Head of caudate nucleus (tissue), 42 donors: ENCODE measurements at regions not wholly inside any gene's neighbourhood (a gene's known extent, or its start where the extent isn't known, plus 50 kb on each side); places are given as distances from the start of the nearest gene placed in this dataset.

Experiments used
- DNase-seq, 42 donors: peaks; one replicate each; pipeline versions ENCODE4 v3.0.0 to v3.0.0-alpha.2; 2020 to 2021; ENCODE audit warnings: mixed read lengths in 7 of 42
- intact Hi-C: fragments of 100-400 bp; cut with DNase I; formaldehyde crosslinking; loops from one replicate; pipeline ENCODE4 v1.15.0; 2022

DNA sequence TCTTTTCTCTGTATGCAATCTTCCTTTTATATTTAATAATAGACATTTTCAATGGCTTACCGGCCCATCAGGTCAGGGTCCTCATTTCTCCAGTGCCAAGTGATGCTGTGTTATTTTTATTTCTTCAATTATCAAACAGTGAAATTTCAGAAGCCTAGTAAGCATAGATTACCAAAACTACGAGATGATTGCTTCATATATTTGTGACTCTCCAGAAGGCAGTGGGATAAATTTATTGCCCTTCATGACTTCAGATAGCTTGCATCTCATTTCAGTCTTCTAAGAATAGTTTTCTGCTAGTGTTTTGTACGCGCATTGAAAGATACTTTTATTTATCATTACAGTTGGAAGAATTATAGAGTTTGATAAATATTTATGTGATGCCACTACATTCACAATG is 139.6 kb downstream of the FAT3 start:
- DNase-seq, result no peak
- intact Hi-C loops, result no loop called here

DNA sequence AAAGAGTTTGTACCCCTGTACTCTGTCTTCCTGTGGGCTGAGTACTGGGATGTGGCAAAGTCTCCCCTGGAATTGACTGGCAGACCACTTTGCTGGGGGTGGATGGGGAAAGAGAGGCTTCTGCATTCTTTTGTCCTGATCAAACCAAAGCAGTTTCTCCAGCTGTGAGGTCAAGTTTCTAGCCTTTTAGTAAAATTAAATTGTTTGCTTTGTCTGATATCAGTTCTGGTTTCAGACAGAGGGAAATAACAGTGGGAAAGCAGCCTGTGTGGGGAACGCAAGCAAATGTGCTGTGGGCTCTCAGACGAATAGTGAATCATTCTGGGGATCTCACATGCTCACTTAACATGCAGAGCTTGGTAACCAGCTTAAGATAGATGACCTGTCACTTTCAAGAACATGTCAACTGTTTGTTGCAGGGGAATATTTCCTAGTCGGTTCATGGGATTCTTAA is 151.6 kb downstream of the FAT3 start:
- intact Hi-C loops, result no loop called here

DNA sequence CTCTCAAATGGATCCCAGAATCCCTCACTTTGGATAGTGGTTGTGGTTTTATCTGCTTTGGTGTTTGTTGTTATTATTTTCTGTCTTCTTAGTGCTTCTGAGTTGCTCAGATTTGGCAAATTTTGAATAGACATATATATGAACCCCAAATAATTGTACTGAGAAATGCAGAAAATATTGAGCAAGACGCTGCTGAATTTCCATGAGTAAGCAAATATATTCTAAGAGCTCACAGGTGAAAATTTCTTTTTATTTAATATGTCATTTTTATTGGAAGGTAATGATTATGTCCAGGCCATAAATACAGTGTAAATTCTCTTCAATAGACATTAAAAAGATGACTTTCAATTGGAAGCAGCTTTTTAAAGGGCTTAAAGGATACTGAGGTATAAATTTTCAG is 152.1 kb downstream of the FAT3 start:
- no peak for DNase-seq
- intact Hi-C loops, result no loop called here

More for the DNA sequence above, 151.6 kb downstream of the FAT3 start:
- DNase-seq, result peak in 1 of 42 donors; percentile 16

DNA sequence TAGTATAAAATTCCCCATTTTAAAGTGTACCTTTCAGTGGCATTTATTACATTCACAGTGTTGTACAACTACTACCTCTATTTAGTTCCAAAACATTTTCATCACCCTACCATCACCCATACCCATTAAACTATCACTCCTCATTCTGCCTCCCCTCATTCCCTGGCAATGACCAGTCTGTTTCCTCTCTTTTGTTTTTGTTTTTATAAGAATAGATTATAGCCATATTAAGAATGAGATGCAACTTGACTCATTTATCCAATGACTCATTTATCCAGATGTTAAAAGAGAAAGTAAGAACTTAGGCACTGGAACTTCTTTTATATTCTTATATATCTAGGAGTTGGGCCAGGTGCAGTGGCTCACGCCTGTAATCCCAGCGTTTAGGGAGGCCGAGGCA is 156.3 kb downstream of the FAT3 start:
- no peak for DNase-seq

DNA sequence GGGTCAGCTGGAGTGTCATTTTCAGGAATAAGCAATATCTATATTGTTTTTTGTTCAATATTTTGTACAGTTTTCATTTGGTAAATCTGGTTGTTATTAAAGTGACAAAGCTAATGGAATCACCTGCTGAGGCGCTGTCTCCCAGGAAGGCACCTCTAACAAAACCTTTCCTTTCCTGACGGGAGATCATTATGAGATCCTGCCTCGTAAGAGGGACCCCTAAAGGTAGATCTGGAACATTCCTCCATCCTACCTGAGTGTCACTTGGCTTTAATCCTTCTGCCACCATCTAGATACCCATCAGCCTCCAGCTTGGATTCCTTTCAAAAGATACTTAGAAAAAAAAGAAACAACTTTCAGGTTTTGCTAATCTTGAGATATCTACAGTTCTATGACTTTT is 157.7 kb downstream of the FAT3 start:
- no peak for DNase-seq
- intact Hi-C loops, result no loop called here

More for the DNA sequence above, 156.3 kb downstream of the FAT3 start:
- intact Hi-C loops, result no loop called here

DNA sequence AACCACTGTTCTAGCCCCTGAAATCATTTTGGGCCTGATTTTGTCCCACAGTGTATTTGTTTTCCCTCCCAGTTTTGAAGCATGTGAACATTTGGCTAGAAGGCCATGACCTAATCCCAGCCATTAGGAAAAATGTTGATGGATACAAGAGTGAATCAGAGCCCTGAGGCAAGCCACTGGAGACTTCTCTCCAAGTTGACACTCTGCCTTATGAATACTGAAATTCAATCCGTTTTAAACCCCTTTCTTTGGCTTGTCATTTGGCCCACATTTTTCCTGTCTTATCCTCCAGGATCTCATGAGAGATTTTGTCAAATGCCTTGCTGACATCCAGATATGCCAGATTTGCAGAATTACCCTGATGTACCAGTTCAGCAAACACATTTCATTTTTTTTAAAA is 158.8 kb downstream of the FAT3 start:
- no peak for DNase-seq
- intact Hi-C loops, result no loop called here

DNA sequence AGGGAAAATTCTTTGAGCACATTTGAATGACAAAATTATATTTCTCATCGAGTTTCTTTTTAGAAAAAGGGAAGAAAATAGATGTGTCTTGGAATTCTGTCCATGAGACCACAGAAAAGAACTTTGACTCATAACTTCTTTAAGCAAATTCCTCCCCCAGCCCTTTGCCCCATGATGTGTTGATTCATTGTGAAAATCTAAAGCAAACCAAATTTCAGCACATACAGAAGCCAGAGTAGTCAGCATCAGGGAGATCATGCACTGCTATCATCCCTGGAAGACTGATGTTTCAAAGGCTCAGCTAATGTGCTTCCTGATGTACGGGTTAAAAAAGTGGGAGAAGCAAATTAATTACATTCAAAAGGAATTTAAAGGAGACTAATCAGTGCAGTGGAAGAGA is 159.7 kb downstream of the FAT3 start:
- intact Hi-C loops, result no loop called here
- no peak for DNase-seq

DNA sequence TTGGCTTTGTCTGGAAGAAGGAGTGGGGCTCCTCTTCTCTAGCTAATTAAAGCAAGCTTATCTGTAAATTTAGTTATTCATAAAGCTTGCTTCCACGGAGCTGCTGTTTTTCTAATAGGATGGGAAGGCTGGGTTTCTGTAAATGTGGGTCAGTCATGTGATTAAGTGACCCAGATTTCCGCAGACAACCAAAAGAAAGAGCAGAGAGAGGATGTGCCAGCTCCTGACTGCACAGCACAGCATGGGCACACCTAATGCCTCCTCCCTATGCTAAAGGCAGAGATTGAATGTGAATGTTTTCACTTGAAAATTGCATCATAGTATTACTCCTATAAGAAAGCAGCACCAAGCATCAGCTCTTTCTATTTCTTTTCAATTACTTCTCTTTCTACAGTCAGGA is 160.2 kb downstream of the FAT3 start:
- intact Hi-C loops, result no loop called here
- DNase-seq, result peak in 34 of 42 donors; percentile 13 to 85 (median 52)

DNA sequence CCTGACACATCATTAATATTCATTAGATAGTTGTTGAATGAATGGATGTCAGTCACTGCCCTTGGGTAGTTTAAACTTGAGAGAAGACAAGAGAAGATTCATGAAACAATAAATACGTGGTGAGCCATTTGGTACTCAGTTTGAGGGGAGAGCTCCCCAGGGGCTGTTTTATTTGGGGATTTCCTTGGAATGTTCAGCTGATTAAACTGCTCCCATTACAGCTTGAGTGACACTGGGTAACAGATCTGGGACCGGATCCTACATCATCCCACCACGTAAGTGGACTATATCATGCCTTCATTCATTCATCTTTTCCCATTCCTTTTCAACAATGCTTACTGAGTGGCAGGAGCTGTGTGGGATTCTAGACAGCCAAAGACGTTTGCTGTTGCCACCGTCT is 162.0 kb downstream of the FAT3 start:
- DNase-seq, result no peak

DNA sequence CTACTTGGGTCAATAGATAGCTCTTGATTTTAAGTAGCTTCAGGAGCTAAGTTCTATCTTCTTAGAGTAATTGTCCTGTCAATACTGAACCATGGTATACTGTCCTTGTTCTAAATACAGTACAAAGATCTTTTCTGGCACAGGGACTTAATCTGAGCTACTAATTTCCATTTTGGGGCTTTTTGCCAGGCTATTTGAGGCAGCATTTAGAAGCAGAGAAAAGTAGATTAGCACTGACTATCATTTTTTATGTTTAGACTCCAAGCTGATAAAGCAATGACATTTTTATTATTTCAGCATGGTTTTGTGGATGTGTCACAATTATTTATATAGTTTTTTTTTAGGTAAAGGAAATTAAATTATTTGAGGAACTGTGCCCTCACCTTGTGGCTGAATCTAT is 163.2 kb downstream of the FAT3 start:
- intact Hi-C loops, result no loop called here
- no peak for DNase-seq

More for the DNA sequence above, 162.0 kb downstream of the FAT3 start:
- intact Hi-C loops, result no loop called here

DNA sequence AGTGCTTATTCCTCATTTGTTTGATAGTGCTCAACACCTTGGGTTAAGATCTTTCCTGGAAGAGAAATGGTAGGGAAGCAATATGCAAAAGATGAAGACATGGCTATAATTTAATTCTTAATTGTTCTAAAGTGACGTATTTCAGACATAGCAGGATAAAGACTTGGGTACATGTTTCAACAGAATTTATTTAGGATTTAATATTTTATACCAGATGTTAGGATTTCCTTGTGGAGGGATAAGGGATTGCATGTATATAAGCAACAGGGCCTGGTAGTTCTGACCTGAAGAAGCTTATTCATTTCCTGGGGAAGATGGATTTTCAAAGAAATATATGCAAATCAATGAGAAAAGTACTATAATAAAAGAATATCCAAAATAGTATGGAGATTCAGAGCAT is 163.8 kb downstream of the FAT3 start:
- DNase-seq, result no peak
- intact Hi-C loops, result no loop called here

DNA sequence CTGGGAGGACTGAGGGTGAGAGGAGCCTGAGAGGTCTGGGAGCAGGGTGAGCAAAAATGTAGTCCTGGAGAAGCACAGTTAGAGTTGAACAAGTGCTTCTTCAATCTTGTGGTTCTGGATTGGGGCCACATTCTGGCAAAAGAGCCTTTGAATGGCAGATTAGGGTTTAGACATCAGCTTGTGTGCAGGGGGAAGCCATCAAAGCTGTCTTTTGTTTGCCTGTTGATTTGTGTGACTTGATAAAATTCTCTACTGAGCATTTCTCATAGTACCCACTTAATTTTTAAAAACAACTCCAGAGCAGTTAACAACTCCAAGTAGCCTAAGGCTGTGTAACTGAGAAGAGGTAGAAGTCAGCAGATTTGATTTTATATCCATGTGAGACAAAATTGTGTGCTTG is 166.2 kb downstream of the FAT3 start:
- no peak for DNase-seq
- intact Hi-C loops, result no loop called here

DNA sequence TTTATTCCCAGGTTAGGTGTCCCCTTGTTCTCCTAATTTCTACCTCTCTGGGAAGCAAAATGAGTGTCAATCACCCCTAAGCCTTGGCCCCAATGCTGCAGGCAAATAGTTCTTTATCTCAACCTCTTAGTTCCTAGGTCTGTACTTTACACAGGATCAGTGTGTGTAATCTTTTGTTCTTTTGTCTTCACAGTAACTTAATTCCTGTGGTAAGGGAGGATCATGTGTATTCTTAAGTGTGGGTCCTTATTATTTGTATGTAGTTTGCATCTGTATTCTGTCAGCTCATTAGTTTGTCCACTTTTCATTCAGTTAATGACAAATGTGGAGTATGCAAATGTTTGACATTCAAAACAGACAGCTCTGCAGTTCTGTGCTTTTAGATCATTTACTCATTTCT is 166.7 kb downstream of the FAT3 start:
- intact Hi-C loops, result no loop called here
- no peak for DNase-seq

DNA sequence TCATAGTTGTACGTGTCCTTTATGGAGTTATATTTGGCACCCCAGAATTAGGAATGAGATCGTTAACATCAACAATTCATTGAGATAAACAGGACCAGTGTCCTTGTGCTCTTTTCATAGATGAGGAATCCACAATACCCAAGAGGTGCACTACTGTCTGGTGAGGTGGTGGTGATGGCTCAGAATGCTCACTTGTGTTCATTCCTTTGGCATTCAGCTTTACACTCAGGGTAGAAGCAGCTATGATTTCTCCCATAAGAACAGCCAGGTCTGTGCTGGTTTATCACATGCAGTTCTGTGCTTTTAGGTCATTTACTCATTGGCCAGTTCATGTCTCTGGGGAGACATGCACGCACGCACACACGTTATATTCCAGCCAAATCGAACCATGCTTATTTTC is 167.2 kb downstream of the FAT3 start:
- DNase-seq, result no peak
- intact Hi-C loops, result no loop called here

DNA sequence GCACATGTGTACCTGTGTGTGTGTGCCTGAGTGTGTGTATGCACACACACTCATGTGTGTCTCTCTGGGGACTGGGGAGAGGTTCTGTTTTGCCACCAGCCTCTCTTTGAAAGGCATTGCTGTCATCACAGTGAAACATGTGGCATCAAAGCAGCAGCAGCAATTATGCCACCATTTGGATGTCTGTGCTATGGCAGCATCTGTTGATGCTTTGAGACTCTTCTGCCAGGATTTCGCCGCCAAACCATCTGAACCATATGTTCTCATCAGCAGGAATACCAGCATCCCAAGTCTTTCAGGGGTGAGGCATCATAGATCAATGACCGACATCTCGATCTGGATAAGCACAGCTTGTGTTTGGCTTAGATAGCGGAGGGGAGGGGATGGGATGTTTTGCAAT is 168.6 kb downstream of the FAT3 start:
- intact Hi-C loops, result no loop called here
- peak in 1 of 42 donors; percentile 11 for DNase-seq

DNA sequence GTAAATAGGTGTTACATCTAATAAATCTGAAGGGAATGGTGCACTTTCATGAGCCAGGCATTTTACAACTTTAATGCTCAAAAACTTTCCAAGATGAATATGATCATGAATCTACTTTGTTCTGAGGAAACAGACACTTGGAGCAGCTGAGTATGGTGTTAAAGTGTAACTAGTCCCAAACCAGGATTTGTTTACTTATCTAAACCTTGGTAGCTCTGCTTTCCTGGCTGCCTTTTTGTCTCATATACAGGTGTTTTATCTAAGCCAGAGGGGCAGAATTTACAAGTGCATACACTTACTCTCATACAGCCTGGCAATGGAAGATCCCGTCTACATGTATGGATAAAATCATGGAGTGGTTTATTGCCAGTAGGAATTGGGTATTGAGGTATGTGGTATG is 171.5 kb downstream of the FAT3 start:
- no peak for DNase-seq
- intact Hi-C loops, result no loop called here

DNA sequence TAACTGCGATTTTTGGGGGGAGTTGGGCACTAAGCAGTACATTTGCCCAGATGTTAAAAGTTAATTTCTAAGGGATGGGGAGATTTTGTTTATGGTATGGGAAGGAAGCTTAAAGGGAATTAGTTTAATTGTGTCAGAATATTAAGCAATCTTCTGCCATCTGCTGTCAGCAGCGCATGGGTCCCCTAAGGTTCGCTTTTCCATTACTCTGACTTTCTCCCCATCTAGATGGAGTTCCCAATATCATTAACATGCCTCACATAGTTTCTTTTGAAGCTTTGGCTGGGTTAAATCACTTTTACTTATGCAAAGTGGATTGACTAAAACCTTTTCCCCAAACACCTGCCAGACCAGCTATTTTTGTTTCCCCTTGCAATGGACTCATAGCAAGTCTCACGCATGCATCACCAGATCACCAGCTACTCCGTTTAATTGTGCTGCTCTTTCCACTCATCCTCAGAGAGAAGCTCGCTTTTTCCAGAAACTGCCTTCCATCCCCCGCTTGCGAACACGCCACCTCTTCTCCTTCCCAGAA is 172.7 kb downstream of the FAT3 start:
- intact Hi-C loops, result no loop called here
- DNase-seq, result no peak

DNA sequence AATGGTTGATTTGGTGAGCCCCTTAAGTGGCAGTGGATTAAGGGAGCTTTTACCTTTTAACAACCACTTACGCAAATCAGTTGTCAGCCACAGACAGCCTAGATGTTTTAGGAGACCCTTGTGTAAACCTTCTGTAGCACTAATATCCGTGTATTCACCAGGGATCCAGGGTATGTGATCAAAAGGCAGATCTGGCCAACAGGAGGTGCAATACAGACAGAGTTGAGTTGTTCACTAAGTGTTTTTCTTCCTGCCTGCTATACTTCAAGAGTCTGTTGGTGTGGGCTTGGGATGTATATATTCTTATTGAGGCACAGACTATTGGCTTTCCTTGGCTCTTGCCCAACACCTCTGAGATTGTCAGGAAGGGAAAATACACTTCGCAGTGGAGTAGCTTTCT is 175.1 kb downstream of the FAT3 start:
- DNase-seq, result no peak
- intact Hi-C loops, result no loop called here

DNA sequence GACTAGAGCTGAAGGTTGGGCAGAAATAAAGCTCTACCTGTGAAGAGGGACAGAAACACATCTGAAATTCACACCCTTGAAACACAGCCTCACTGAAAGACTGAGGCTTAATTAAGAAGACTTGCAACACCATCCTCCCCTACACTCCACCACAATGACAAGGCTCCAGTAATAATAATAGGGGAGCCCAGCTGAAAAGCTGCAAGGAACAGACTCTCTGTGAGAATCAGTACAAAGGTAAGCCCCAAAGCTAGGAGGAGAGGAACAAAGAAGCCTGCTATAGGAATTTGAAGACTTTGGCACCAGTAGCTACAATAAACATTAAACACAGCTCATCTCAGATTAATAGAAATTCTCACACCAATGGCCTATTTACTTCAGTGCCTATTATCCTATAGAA is 176.9 kb downstream of the FAT3 start:
- DNase-seq, result no peak
- intact Hi-C loops, result no loop called here

DNA sequence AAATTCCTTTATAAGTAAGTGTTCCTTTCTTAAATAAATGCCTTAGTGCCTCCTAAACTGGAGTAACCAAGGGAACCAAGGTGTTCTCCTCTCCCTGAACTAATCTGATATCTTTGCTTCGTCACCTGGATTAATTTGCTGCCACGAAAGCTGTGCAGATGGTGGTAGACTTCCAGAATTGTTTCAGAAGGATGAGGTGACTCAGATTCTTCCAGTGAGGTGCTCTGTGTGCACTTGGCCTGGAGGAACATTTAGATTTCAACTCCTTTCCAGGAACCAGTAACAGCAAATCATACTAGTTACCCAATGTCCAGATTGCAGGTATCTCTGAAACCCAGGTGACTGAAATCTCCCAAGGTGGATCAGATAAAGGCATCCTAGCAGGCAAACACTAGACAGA is 181.9 kb downstream of the FAT3 start:
- intact Hi-C loops, result no loop called here
- peak in 7 of 42 donors; percentile 8 to 54 (median 20) for DNase-seq

DNA sequence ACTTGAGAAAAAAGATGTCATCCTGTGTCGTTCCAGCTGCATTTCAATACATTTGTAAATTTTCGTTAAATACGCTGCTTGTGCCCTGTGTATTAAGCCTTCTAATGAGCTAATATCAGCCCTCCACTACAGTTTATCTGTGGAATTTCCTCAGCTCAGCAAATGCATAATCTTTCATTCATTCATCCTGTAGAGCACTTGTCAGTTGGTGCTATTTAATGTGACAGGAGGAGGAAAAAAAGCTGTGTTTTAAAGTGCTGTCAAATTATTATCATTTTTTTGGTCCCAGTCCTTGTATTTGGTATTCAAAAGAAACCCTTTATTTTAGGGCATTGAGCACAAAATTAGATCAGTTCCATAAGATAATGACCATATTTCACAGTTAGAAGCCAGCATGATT is 184.7 kb downstream of the FAT3 start:
- DNase-seq, result no peak
- intact Hi-C loops, result no loop called here

DNA sequence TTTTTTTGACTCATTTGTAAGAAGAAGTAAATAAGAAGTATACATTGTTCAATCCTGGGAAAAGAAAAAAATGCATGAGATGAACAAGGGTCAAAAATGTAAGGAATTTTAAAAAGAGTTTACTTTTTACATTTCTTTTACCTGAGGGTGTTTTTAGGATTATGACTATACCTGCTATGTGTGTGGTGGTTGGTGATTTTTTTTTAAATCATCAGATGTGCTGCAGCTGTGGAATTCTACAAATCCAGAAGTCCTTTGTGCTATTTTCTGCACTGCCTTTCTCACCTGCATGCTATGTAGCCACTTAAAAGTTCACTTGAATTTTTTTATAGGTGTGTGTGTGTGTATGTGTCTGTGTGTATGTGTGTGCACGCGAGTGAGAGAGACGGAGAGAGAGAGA is 185.3 kb downstream of the FAT3 start:
- DNase-seq, result no peak
- intact Hi-C loops, result loop anchor here (5.0 kb wide), 1 partner anchor 327 kb away; no protein-coding TSS in a partner anchor
